ENCODE measurements at regions not wholly inside any gene's neighbourhood (a gene's known extent, or its start where the extent isn't known, plus 50 kb on each side); places are given as distances from the start of the nearest gene placed in this dataset.

- DNase-seq, result no peak
Observed at GRCh38 chr9:16344343-16344742, 526.1 kb downstream of the BNC2 start.

- DNase-seq, result no peak
Observed at GRCh38 chr9:16345902-16346301, 524.6 kb downstream of the BNC2 start.

DNA sequence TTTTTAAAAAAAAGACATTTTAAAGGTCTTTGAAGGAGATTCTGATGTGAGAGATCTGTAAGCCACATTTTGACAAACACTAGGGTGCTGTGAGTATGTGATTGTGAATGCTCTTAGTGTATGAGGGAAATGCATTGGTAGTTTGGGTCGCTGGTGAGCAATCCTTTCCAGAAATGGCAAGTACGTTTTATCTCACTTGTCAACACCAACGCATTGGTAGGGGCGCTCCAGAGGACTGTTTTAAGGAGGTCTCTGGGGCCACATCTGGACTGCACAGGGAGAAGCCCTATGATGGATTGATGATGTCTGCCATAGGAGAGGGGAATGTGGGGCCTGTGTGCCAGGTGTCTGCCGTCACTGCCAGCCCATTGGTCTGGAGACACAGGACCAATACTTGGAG is 522.6 kb downstream of the BNC2 start:
- no peak for DNase-seq

DNA sequence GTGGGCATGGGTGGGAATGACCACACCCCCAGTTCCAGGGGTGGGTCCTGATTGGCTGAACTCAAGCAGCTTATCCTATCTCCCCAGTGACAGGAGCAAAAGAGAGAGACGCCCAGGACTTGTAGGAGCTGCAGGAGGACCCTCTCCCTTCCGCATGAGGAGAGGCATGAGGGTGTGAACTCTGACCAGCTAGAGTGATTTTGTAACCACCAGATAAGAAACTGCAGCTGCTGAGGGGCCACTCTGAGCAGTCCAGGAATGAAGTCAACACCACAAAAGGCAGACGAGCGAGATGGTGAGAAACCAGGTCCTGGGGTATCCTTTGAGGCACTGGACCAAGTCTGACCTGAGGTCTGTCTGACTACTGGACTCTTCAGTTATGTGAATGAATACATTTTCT is 521.9 kb downstream of the BNC2 start:
- no peak for DNase-seq

- DNase-seq, result no peak
Observed at GRCh38 chr9:16352251-16352650, 518.2 kb downstream of the BNC2 start.

DNA sequence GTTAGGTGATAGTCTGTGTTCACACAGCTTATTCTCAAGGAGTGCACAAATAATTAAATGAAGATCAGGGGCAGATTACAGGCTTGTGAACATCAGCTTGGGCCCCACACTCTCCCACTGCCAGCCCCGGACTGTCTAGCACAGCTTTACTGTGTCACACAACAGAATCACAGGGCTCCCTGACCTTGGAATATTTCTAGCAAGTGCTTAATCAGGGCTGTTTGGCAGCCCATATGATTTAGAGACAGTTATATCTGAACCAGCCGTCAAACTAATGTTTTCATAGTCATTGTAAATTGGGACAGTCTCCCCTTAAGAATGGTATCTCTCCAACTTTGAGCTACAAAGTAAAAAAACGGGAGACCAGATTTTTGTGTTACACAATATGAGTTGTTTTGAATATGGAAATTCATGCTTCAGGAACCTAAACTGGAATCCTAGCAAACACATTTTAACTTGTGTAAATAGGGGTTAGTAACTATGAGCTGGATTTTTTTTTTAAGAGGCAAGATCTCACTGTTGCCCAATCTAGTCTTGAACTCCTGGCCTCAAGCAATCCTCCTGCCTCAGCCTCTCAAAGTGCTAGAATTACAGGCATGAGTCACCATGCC is 517.6 kb downstream of the BNC2 start:
- no peak for DNase-seq

DNA sequence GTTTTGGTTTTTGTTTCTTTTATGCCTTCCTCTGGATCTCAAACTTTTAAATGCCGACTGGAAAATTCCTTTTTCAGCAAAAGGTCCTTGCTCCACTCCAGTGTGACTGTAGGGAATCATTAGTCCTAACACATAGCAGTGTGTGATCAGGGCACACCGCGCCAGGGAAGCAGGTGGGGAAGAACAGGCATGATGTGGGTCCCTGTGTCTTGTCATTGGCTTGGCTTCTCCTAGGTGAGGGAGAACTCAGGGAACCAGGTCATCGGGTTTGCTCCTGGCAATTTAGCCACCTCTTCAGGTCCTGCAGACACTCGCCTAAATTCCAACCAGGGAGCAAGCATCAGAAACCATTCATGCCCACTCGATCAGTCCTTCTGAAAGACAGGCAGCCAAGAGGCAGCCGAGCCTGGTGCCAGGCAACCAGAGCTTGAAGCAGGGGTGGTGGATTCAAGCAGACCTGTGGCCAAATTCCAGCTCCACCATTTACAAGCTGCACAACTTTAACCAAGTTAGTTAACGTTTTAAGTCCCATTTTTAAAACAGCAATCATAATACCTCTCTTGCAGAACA is 514.2 kb downstream of the BNC2 start:
- no peak for DNase-seq

DNA sequence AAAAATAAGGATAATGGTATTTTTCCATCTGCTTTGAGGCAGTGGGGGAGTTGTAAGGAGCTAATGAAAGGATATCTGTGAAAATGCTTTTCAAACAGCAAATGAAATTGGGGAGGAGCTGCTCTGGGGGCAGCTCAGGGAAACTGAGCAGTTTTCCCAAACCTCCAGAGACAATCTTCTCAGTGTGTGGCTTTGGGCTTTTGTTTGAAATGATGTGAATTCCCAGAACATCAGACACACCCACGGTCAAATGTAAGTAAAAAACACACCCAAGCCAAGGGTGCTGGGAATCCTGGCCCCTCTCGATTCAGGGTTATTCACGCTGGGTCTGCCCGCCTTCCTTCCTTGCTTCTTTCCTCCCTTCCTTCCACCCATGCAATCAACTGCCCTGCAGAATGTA is 512.6 kb downstream of the BNC2 start:
- DNase-seq, result no peak

- DNase-seq, result no peak
Observed at GRCh38 chr9:16358751-16359150, 511.7 kb downstream of the BNC2 start.

All from stimulated activated naive CD4-positive, alpha-beta T cell (primary cell).